GF-D8 (cell line): ENCODE measurements at regions not wholly inside any gene's neighbourhood (a gene's known extent, or its start where the extent isn't known, plus 50 kb on each side); places are given as distances from the start of the nearest gene placed in this dataset.
"Not testable (repeated sequence)": the region's sequence is repeated elsewhere in the genome, so short reads cannot be mapped to it uniquely, and the experiment has no call there.

ENCODE experiments used
- DNase-seq: peaks from one replicate; lab custom pipeline; 2025; lab: John Stamatoyannopoulos, UW

DNA sequence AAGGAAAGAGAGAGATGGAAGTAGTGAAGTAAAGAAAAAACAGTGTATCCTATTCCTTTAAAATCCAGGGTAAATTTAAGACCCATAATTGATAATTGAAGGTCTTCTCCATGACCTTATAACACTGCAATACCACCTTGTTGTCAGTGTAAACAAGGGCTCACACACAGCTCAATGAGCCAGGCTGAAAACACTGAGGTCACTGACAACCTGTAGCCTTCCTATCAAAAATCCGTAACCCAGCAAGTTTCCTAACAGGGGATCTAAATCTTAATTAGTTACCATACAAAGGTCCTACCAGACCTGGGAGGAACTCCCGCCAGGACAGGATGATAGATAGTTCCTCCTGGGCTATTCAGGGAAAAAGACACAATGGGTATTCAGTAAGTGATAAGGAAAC lies 1677.1 kb downstream of the OLFM4 start:
- DNase-seq = no peak

DNA sequence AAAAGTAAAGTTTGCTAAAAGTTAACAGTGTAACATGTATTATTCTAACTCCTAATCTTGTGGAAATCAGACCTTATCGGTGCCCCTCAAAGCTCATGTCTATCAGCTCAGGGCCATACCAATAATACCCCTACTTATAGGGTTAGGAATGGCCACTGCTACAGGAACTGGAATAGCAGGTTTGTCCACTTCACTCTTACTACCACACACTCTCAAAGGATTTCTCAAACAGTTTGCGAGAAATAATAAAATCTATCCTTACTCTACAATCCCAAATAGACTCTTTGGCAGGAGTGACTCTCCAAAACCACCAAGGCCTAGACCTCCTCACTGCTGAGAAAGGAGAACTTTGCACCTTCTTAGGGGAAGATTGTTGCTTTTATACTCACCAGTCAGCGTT lies 1677.7 kb downstream of the OLFM4 start:
- DNase-seq = no peak

GRCh38 chr13:54709546-54709945 lies 1680.9 kb downstream of the OLFM4 start:
- no peak for DNase-seq

- DNase-seq = no peak
Measured at GRCh38 chr13:54733639-54734038, 1705.0 kb downstream of the OLFM4 start.

DNA sequence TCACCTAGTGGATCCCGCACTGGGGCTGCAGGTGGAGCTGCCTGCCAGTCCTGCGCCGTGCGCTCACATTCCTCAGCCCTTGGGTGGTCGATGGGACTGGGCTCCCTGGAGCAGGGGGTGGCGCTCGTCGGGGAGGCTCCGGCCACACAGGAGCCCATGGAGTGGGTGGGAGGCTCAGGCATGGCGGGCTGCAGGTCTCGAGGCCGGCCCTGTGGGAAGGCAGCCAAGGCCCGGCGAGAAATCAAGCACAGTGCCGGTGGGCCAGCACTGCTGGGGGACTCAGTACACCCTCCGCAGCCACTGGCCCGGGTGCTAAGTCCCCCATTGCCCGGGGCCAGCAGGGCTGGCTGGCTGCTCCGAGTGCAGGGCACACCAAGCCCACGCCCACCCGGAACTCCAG lies 1708.6 kb downstream of the OLFM4 start:
- not testable (repeated sequence) for DNase-seq

DNA sequence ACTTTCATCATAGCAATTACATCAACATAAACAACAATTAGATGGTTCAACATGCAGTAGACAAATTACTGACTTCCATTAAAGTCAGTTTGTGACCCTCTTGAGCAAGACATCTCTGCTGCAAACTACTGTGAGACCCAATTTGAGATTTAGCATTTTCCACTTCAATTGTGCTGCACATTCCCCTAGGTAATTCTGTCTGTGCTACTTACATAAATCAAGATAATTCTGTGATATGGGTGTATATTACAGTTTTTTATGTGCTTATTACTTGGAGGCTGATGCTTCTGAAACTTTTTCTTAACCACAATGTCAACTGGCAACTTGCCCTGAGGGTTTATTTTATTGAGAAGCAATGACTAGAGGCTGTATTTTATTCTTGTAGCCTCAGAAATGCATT lies 1714.4 kb downstream of the OLFM4 start:
- no peak for DNase-seq

- no peak for DNase-seq
Measured at GRCh38 chr13:54744747-54745146, 1716.1 kb downstream of the OLFM4 start.

DNA sequence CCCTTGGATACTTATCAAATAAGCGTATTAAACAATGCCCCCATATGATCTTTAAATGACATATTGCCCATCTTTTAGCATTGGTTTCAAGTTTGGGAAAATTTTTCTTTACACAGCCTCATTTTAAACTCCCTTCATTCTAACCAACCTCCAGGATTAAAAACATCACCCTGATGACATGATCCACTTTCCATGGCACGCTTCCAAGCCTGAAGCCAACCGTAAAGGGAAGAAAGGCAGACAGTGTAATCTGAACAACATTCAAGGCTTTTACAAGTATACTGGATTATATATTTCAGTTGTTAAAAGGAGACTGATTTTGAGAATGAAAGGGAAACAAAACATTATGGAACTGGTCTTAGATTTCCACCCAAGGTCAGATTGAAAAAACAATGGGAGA lies 1721.9 kb downstream of the OLFM4 start:
- no peak for DNase-seq

DNA sequence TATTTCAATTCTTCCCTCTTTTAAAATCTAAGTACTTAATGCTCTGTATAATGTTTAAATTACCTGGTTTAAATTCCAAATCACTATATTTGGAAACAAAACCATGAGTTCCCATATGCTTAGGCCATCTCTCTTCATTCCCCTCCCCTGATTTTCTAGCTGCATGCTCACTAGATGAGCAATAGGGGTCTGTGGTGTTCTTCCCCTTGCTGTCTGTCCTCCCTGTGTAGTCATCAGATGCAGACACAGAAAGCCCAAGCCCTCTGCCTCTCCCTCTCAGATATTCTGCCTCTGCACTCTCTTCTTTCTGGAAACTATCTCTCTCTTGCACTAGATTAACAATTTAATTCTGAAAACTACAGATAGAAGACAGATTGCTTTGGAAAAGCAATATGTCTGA lies 1730.2 kb downstream of the OLFM4 start:
- no peak for DNase-seq

- no peak for DNase-seq
Measured at GRCh38 chr13:54768214-54768613, 1739.6 kb downstream of the OLFM4 start.

- DNase-seq = no peak
Measured at GRCh38 chr13:54775501-54776191, 1747.0 kb downstream of the OLFM4 start.

- no peak for DNase-seq
Measured at GRCh38 chr13:54787754-54788153, 1759.1 kb downstream of the OLFM4 start.

GRCh38 chr13:54799621-54800226 lies 1771.1 kb downstream of the OLFM4 start:
- no peak for DNase-seq

DNA sequence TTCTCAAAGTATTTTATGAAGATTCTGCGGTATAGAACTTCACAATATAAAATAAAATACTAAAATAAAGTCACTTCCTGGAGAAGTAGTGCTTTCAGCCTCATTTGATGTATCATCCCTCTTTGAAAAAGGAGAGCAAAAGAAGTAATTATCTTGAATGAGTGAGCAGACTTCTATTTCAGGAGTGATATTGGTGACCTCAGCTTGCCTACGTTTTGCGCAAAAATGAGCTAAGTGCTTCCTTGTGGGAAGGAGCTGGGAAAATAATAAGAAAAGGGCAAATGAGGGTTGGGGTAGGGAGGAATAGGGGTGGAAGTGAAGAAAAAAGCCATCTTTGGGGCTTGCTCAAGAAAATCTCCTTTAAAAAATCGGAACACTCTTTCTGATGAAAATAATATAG lies 1773.6 kb downstream of the OLFM4 start:
- no peak for DNase-seq

- DNase-seq = no peak
Measured at GRCh38 chr13:54805743-54806142, 1777.1 kb downstream of the OLFM4 start.

DNA sequence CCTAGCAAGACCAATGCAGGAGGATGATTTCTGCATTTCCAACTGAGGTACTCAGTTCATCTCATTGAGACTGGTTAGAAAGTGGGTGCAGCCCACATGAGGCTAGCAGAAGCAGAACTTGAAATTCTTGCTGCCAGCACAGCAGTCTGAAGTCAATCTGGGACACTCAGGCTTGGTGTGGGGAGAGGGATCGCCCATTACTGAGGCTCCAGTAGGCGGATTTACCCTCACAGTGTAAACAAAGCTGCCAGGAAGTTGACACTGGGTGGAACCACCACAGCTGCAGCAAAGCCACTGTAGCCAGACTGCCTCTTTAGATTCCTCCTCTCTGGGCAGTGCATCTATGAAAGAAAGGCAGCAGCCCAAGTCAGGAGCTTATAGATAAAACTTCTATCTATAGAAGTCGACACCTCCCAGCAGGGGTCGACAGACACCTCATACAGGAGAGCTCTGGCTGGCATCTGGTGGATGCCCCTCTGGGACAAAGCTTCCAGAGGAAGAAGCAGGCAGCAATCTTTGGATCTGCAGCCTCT lies 1793.4 kb downstream of the OLFM4 start:
- not testable (repeated sequence) for DNase-seq

DNA sequence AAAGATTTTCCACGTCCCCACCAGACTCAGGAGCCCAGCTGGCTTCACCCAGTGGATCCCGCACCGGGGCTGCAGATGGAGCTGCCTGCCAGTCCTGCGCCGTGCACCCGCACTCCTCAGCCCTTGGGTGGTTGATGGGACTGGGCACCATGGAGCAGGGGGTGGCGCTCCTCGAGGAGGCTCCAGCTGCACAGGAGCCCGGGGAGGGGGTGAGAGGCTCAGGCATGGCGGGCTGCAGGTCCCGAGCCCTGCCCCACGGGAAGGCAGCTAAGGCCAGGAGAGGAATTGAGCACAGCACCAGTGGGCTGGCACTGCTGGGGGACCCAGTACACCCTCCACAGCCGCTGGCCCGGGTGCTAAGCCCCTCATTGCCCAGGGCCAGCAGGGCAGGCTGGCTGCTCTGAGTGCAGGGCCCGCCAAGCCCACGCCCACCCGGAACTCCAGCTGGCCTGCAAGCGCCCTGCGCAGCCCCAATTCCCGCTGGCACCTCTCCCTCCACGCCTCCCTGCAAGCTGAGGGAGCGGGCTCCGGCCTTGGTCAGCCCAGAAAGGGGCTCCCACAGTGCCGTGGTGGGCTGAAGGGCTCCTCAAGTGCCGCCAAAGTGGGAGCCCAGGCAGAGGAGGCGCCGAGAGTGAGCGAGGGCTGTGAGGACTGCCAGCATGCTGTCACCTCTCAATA lies 1800.9 kb downstream of the OLFM4 start:
- not testable (repeated sequence) for DNase-seq

GRCh38 chr13:54836273-54836672 lies 1807.7 kb downstream of the OLFM4 start:
- no peak for DNase-seq

DNA sequence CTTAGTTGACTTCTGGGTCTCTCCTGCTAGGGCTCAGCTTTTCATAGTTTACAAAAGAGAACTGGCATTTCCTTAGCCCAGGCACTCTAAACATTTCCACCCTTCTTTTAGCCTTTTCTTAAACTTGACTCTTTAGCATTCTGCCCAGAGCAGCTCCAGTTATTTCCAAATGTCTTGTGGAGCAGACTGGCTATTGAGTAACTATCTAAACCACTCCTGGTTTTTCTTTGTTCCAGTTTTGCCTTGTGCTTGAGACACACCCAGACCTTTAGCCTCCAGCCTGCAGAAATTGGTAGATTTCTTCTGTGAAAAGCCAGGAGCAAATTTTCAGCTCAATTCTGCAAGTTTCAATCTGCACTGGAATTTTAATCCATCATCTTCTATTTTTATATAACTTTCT lies 1813.1 kb downstream of the OLFM4 start:
- no peak for DNase-seq

DNA sequence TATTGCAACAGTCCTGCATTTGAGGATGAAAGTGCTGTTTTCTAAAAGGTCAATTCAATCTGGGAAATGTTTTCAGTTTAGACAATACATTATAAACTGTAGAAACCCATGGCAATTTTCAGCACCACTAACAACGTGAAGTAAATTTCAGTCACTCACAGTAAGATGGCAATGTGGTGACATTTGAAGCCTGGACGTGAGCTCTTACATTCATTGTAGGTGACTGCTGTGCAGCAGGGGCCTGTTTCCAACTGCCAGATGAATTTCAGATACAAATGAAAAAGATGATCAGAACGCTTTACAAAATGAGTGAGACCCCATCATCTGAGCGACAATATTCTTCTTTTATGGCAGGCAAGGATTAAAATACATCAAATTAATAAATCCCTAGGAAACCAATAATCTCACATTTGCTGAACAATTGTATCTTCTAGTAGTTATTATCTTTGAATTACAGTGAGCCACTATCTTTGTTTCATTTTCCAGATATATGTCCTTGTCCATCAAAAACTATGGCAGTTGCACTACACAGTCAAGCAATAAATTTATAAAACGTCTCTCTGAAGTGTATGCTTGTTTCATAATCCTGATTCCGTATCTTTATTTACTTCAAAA lies 1816.8 kb downstream of the OLFM4 start:
- no peak for DNase-seq

DNA sequence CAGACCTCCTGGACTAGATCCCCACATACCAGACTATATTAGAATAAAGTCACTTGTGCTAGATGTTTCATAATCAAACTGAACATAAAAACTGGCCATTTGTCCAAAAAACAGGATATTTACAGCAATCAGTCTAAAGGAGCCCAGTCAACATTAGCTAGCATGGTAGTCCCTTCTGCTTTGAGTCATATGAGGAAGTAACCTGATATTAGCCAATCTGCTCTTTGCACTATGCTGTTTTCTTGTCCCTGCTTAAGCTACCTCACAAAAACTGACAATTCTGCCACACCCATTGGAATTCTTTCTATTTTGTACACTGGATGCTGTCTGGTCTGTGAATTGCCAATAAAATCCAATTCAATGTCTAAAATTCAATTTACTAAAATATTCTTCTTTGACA lies 1824.2 kb downstream of the OLFM4 start:
- no peak for DNase-seq

- DNase-seq = no peak
Measured at GRCh38 chr13:54859827-54860226, 1831.2 kb downstream of the OLFM4 start.

GRCh38 chr13:54875111-54875510 lies 1846.5 kb downstream of the OLFM4 start:
- DNase-seq = no peak
